ENCODE measurements at regions not wholly inside any gene's neighbourhood (a gene's known extent, or its start where the extent isn't known, plus 50 kb on each side); places are given as distances from the start of the nearest gene placed in this dataset.
"Not testable (repeated sequence)": the region's sequence is repeated elsewhere in the genome, so short reads cannot be mapped to it uniquely, and the experiment has no call there.

- DNase-seq = no peak
Observed at GRCh38 chr1:55894521-55894920, 679.4 kb upstream of the USP24 start.

GRCh38 chr1:55893155-55893554 lies 678.0 kb upstream of the USP24 start:
- no peak for DNase-seq

GRCh38 chr1:55888685-55889317 lies 673.6 kb upstream of the USP24 start:
- no peak for DNase-seq

- no peak for DNase-seq
Observed at GRCh38 chr1:55886856-55887712, 671.9 kb upstream of the USP24 start.

- DNase-seq = no peak
Observed at GRCh38 chr1:55885619-55886018, 670.5 kb upstream of the USP24 start.

- no peak for DNase-seq
Observed at GRCh38 chr1:55882931-55883330, 667.8 kb upstream of the USP24 start.

- DNase-seq = no peak
Observed at GRCh38 chr1:55879346-55879745, 664.2 kb upstream of the USP24 start.

- no peak for DNase-seq
Observed at GRCh38 chr1:55877437-55878232, 662.5 kb upstream of the USP24 start.

GRCh38 chr1:55876276-55877060 lies 661.3 kb upstream of the USP24 start:
- DNase-seq = no peak

- no peak for DNase-seq
Observed at GRCh38 chr1:55870106-55870505, 654.9 kb upstream of the USP24 start.

- no peak for DNase-seq
Observed at GRCh38 chr1:55869065-55869464, 653.9 kb upstream of the USP24 start.

- DNase-seq = no peak
Observed at GRCh38 chr1:55868026-55868425, 652.9 kb upstream of the USP24 start.

- DNase-seq = no peak
Observed at GRCh38 chr1:55867304-55867843, 652.2 kb upstream of the USP24 start.

GRCh38 chr1:55865778-55866177 lies 650.6 kb upstream of the USP24 start:
- DNase-seq = not testable (repeated sequence)

- DNase-seq = no peak
Observed at GRCh38 chr1:55864251-55864650, 649.1 kb upstream of the USP24 start.

- no peak for DNase-seq
Observed at GRCh38 chr1:55861676-55862340, 646.6 kb upstream of the USP24 start.

GRCh38 chr1:55860798-55861519 lies 645.8 kb upstream of the USP24 start:
- no peak for DNase-seq

GRCh38 chr1:55860326-55860725 lies 645.2 kb upstream of the USP24 start:
- DNase-seq = no peak

GRCh38 chr1:55854911-55855310 lies 639.7 kb upstream of the USP24 start:
- no peak for DNase-seq

GRCh38 chr1:55848906-55849305 lies 633.7 kb upstream of the USP24 start:
- DNase-seq = no peak

GRCh38 chr1:55846051-55846450 lies 630.9 kb upstream of the USP24 start:
- no peak for DNase-seq
